GM19467 (cell line): ENCODE measurements at regions not wholly inside any gene's neighbourhood (a gene's known extent, or its start where the extent isn't known, plus 50 kb on each side); places are given as distances from the start of the nearest gene placed in this dataset.
"Not testable (repeated sequence)": the region's sequence is repeated elsewhere in the genome, so short reads cannot be mapped to it uniquely, and the experiment has no call there.

Experiments
- ATAC-seq: cut with Tn5 transposase; IDR thresholded peaks from one replicate; pipeline ENCODE4 v1.9.1; 2021; ENCODE audit warnings: mild to moderate bottlenecking, moderate library complexity; ENCODE audit not compliant: unreplicated experiment

DNA sequence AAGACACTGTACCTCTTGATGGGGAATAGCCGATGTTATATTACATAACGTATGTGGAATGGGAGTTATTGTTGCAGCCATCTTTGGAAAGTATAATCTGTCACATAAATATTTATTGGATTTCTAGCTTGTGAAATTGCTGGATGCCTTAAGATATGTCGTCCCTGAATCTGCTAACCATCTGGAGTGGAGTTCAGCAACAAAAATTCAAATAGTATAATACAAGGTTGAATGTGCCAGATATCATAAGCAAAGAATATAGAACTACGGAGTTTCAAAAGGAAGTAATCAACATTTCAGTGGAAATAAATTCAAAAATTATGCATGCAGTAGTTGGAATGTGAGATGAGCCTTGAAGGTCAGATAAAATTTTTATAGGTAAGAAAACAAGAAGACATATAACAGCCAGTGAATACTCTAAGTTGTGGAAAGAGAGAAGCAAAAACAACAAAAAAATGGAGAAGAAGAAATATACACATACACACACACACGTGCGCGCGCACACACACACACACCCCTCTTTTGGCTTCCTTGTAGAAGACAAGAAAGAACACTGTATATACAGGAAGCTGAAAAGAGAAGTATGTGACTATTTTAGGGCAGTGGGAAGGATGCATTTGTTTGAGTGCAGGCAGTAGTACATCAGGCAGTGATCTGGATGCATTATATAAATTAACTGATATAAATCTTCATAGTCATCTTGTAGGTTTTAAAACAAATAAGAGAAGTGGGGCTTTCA, 516.7 kb downstream of the KCNT2 start:
- ATAC-seq, result no peak

DNA sequence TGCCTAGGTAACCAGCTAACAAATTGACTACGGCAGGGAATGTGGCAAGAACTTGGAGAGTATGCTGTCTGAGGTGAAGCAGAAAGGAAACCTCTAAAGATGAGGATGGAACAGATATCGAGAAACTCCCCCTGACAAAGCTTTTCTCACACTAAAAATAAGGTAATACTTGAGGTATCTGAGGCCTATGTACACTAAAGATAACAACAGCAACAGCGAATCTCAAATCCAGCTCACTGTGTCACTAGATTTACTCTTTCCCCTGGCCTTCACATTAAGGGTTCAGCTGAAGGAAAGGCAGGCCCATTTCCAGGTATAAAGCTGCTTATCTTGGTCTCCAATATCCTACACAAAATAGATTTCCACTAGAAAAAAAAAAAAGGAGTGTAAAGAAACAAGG, 518.0 kb downstream of the KCNT2 start:
- no peak for ATAC-seq

DNA sequence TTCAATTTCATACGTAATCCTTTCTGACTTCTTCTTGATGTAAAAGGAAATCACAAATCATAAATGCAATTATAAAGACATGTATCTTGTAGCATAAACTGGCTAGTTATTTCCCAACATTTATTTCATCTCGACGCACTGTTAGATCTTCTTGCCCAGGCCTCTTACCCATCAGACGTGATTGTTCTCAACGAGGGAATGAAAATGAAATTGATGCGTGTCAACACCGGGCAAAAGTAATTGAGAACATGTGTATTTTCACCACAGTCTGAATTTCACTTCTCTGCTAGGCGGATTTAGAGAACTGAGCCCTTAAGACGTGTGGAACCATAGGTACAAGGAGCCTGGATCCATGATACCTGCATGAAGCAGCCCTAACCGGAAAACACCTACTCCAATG, 519.7 kb downstream of the KCNT2 start:
- no peak for ATAC-seq

DNA sequence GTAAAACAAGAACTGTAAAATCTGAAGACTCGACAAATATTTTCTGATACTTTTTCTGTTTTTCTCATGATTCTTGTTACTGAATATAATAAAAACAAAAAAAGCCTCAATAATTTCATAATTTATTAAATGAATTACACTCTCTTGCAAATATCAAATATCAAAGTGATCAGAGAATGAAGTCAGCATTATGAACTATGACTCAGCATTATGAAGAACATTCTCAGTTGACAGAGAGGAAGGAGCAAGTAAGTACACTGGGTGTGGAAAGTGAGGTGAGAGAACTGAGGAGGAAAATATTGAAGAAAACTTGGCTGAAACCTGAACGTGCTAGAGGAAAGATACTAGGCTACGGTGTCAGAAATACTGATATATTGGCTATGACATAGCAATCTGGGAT, 529.5 kb downstream of the KCNT2 start:
- no peak for ATAC-seq

DNA sequence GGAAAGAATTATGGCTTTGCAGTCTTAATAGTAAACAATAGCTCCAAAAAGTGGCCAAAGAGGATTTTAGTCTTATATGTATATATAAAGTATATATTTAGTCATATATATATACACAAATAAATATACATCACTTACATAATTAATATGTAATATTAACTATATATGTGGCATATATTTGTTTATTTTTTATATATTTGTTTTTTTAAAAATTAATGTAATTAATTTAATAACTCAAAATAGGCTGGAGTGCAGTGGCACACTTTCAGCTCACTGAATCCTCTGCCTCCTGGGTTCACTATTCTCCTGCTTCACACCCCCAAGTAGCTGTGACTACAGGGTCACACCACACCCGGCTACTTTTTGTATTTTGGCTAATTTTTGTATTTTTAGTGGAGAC, 532.6 kb downstream of the KCNT2 start:
- no peak for ATAC-seq

DNA sequence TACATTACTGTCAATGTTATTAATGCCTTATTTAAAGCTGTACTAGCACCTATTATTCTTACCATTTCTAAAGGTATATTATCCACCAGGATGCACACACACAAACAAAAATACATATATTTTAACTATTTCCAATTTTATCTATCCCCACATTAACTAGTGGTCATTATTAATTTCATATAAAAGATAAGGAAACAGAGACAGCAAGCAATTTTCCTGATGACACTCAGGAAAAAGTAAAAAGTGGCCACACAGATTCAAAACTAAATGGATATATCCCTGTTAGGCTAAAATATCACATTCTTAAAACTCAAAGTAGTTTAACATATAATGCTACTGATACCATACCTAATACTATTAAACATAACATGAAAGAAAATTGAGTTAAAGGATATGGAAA, 534.1 kb downstream of the KCNT2 start:
- ATAC-seq, result no peak

DNA sequence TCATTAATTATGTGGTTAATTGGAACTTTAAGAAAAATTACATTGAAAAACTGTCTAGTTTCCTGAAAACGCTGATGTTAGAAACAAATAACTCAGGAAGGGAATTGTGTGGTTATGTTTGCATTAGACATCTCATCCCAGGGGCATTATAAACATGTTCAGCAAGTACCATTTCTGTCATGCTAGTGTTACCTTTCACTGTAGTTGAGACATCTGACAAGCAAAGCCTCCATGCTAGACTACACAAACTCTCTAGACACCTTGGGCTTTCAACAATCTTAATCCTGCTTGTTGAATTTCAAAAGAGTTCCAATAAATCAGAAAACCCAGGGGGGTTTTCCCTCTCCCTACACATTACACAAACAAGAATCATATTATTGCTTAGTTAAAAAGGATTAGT, 536.8 kb downstream of the KCNT2 start:
- no peak for ATAC-seq

DNA sequence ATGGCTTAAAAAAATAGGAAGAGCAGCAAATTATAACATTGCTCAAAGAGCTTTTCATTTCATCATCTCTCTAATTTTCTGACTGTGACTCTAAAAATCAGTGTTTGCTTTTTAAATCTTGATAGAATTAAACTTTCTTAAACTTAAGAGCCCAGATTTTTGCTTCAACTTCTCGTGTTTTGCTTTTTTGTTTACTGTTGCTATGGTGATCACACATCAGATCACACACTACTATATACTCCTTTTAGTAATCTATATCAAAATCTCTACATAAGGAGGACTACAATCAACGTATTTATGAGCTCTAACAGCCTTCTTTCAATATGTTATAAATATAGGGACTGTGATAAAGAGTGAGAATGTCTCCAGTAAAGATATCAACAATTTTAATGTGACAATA, 537.3 kb downstream of the KCNT2 start:
- no peak for ATAC-seq

DNA sequence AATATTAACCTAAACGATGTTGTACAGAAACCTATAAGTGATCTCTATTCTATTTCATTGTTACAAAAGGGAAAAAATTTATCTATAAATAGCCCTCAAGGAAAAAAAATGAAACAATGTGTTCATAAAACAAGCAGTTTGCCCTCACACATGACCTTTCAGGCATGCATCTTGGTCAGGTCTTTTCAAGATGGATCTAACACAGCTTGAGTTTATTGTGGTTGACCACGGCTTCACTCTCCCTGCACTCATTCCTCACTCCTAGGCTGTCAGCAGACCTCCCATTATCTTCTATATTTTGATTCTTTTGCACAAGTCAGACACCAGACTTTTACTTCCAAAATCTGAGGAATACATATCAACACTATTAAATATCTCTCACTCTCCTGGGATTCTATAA, 544.3 kb downstream of the KCNT2 start:
- no peak for ATAC-seq

DNA sequence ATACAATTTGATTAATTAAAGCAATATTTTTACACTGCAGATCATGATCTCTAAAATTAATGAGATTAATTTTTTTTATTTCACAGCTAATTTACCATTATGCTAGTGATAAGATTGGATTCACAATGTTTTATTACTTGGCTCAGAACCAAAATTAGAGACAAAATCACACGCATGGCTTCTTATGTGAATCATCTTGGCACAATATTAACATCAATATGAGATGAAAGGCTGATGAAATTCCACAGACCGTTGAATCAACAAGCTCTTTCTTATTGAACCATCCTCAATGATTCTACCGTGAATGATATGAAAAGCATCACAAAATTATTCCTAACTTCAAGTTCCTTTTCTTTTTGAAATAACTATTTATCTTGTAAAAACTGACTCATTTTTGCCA, 544.9 kb downstream of the KCNT2 start:
- ATAC-seq, result no peak

DNA sequence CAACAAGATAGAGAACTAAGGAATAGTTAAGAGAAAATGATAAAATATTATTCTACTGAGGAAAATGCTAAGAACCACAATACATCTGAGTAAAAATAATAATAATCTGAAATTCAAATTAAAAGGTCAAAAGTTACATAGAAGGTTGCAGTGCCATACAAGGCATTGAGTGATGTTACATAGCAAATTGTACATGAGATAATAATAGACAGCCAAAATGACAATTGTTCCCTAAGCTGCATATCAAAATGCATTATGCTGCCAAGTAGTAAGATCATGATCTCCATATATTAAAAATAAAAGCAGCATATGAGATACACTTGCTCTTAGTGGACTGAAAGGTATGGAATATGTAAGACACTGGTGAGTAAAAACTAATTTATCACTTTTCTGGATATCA, 547.7 kb downstream of the KCNT2 start:
- no peak for ATAC-seq

DNA sequence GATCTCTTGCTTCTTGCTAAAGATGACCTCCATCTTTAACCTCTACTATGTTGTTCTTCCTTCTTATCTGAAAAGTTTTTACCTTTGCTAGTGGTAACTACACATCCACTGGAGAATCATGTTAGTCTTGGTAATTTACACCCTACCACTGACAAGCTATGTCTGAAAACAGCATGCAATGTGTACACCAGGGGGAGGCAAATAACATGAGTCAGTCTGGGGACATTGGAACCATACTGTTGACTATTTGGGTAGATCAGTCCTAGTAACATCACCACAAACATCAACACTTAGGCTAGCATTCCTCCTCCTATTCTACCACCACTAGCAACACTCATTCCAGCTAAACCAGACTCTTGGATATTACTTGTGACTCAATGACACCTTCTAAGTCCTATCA, 549.0 kb downstream of the KCNT2 start:
- no peak for ATAC-seq

DNA sequence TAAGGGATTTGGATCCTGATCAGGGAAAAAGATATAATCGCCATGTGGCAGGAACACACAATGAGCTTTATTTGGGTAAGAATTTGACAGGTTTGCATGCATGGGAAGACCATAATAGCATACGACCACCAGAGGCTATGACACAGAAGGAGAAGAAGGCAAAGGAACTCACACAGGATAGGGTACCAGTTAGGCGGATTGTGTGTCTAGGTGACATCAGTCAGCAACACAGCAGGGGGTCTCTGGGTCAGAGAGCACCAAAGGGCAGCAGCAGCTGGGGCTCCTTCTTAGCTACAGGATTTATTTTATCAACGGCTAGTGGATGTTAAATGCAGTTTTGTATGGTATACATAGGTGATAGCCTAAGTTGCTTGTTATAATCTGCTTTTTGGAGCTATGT, 551.3 kb downstream of the KCNT2 start:
- no peak for ATAC-seq

DNA sequence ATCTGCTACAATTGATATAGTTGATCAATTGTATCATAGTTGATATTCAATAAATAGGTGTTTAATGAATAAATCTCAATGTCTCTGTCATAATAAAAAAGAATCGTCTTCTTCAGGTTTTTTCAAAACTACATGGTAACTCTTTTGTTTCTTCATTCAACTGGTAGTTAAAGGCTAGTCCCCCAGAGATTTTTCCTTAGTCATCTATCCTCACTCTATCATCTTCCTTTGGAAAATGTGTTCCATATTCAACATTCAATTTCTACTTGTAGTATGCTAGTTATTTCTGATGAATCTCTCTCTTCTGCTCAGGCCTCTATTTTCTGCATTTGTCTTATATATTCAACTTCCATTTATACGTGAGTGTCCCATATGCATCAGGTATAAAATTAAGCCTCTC, 558.8 kb downstream of the KCNT2 start:
- ATAC-seq, result no peak

DNA sequence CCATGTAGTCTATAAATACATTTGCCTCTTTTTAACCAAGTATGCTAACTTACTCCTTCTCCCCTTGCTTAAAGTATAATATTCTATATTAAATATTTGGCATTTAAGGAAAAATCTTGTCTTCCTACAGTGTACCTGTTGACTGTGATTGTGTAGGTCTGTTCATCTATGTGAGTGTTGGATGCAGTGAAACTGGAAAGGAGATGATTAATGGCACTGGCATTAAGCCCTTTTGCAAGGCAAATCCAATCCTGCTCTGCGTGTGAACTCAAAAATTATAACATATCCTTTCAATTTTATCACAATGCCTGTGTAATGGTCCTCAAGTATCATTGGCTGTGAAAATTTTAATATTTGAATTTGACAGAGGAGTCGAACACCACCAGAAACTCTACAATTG, 565.0 kb downstream of the KCNT2 start:
- ATAC-seq, result no peak

DNA sequence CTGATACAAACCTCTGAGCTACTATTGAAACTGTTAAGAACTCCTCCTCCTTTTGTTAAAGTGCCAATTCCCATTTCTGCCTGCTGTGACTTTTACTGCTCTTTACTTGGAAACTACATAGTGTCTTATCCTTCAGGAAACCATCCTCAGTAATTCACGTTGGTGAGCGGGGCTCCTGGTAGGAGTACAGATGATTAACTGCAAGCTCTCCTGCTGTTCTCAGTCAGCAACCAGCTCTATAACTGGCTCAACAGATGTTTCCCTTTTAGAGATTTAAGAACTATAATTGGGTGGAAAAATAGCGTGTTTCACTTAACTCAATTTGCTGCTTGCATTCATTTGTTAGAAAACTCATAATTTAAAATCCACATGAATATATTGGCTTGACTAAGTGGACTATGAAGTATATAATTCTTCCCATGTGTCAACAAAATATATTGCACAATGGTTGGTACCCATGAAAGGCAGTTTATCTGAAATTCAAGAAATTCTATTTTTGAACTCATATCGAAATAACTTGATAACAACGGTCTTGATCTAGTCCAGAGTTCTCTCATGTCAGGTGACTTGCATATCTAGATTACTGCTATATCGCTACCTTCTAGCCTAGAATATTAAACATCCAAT, 574.0 kb downstream of the KCNT2 start:
- no peak for ATAC-seq

DNA sequence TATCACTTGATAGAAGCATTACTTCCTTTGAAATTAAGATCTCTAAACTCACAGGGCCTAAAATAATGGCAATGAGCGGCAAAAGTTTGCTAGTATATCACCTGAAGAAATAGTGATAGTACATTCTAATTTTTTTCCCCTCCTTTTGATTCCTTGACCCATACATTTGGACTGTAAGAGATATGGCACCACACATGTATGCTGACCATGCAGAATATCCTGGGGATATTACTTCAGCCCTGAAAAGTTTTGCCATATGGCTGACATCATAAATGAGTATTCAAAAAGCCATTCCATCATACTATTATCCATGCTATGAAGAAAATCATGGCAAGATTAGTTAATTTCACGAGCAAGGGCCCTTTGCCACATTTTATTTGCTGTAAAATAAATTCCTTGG, 576.9 kb downstream of the KCNT2 start:
- not testable (repeated sequence) for ATAC-seq

DNA sequence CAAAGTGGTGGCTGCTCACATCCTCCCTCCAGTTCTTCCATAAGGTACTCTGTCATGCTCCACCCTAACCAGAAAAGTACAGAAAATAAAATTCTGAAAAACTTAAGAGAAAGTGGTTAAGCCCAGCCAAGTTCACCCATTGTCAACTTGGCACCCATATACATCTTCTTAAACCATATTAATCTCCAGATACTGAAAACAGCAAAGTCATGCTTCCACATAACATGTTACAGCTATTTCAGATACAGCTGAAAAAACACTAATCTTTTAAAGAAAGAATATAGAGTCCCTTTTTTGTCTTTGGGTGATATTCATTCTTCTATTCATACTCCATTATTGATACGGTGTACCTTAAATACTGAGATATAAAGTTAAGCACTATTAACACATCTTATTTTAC, 577.8 kb downstream of the KCNT2 start:
- ATAC-seq, result no peak

DNA sequence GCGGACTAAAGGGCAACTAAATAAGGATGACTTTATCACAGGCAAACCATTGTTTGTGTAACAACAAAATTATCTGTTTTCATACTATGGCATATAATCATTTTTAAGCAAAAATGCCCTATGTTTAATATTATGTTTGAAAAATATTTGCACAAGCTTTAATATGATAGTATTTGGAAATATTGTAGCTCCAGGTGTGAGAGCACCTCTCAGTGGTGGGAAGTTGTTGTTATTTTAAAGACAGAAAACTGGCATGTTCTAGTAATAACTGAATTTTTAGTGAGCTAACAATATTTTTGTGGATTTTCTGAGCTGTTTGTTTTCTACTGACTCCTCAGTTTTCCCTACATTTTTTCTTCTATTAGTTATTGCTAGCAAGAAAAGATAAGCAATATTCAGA, 578.8 kb downstream of the KCNT2 start:
- no peak for ATAC-seq

DNA sequence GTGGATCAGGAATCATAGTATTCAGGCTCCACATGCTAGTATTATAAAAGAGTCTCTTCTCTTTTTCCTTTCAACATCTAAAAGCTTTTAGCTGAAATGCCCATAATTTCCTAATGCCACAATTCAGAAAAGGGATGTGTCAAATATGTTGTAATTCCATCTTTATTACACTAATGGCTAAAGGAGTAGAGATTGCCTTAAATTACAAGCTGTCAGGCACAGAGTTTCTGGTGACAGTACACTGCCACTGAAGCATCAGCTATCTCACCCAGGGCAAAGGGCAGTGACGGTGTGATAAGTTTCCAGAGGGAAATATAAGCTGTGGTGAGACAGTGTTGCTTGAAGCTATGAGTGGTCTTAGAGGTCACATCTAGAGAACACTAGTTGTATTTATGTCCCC, 581.1 kb downstream of the KCNT2 start:
- no peak for ATAC-seq

DNA sequence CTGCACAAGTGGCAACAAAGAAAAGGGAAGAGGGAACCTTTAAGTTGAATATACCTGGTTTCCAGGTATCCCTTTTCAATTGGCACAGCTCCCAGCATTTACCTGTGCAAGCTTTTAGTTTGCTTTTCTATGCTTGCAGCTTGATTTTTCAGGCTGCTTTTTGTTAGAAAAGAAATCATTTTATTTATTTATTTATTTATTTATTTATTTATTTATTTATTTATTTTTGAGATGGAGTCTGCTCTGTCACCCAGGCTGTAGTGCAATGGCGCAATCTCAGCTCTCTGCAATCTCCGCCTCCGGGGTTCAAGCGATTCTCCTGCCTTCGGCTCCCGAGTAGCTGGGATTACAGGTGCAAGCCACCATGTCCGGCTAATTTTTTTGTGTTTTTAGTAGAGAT, 587.1 kb downstream of the KCNT2 start:
- ATAC-seq, result not testable (repeated sequence)

DNA sequence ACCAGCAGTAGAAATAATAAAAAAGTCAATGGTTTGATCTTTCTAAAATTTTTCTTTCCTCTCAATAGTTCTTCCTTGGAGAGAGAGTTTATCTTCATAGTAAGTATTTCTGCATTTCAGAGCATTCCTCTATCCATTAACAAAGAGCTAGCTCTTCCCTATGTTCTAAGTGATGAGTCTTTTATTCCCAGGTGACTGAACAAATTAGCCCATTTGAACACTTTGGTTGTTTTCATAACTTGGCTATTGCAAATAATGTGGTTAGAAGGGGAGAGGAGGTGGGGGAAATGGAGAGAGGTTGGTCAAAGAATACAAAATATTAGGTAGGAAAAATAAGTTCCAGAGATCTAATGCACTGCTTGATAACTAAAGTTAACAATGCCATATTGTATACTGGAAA, 598.9 kb downstream of the KCNT2 start:
- ATAC-seq, result no peak

DNA sequence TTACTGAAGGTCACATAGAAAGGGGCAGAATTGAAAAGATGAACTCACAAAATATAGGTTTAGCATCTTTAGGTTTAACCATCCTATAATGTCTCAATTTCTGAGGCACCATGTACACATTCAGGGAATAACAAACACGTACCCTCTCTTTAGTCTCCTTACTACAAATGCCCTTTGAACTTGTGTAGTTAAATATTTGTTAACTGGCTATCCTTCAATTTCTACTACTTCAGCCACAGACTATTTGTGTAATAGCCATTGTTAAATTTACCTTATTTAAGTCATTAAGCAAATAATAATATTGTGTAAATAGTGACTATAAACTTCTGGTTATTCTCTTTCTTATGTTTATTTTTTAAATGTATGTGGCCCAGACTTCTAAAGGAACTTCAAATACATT, 600.5 kb downstream of the KCNT2 start:
- no peak for ATAC-seq
